ENCODE measurements at regions not wholly inside any gene's neighbourhood (a gene's known extent, or its start where the extent isn't known, plus 50 kb on each side); places are given as distances from the start of the nearest gene placed in this dataset.

DNA sequence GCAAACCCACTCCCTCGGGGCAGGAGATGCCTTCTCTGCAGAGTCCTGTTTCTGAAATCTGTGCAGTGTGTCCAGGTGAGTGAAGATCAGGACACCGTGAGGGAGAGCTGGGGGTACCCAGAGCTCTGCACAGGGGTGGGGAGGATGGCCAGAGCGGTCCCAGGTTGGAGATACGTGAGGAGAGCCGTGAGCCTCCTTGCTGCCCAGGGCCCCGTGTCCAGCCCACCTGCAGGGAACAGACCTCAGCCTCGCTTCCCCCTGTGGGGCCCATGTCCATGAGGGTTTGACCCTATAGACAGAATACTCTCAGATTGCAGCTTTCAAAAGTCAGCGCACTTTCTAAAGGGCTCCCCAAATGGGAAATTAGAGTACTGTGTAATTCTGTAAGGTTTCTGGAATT lies 66.5 kb upstream of the EN2 start:
- Histone ChIP-seq H3K4me2 (ENCODE audit: insufficient read depth in 1 of 2, low read depth in 2 of 2, low read length in 2 of 2) (no peak overlapping the region), H3K18ac (ENCODE audit: extremely low read depth, low read length) (no peak overlapping the region), H2BK5ac (ENCODE audit: low read depth, low read length) (no peak overlapping the region), H3K79me2 (ENCODE audit: control insufficient read depth in 1 of 2, insufficient read depth in 2 of 2, low read length in 2 of 2) (no peaks in the 10 kb centered on the region), H3K23ac (ENCODE audit: insufficient read length) (no peak overlapping the region), H4K91ac (replicated peaks; ENCODE audit: insufficient read length, low read length) (no peak overlapping the region), H3K56ac (replicated peaks; ENCODE audit: insufficient read length, low read depth, low read length) (no peak overlapping the region), H2AFZ (ENCODE audit: low read length) (no peak overlapping the region), H3K79me1 (ENCODE audit: low read depth, low read length) (no peaks in the 10 kb centered on the region), H3K27ac (ENCODE audit: low read depth, low read length) (no peak overlapping the region), H2BK15ac (ENCODE audit: low read length) (no peak overlapping the region), H3K23me2 (ENCODE audit: low read depth, low read length) (no peaks in the 10 kb centered on the region), H3K9me3 (ENCODE audit: insufficient read depth in 2 of 2, low read depth in 1 of 2, low read length in 1 of 2) (no peaks in the 10 kb centered on the region), H4K20me1 (replicated peaks in 1 of 2; ENCODE audit: control insufficient read depth in 1 of 2, insufficient read depth in 2 of 2, low read length in 2 of 2) (peaks cover 0 to 1% of the 10 kb centered on the region in 2 experiments), H3K4me1 (replicated peaks in 1 of 4; ENCODE audit: control insufficient read depth in 3 of 4, insufficient read depth in 4 of 4, low read length in 3 of 4) (no peaks in the 10 kb centered on the region), H2AK5ac (ENCODE audit: low read depth, low read length) (no peak overlapping the region), H3K4ac (replicated peaks; ENCODE audit: insufficient read length, low read depth, low read length) (no peak overlapping the region), H3K14ac (ENCODE audit: insufficient read length) (no peak overlapping the region), H2BK20ac (ENCODE audit: low read length) (no peak overlapping the region), H3K27me3 (replicated peaks in 1 of 4; ENCODE audit: control insufficient read depth in 3 of 4, extremely low read depth in 1 of 4, insufficient read depth in 3 of 4, low read length in 3 of 4) (peaks cover 0 to 4% (median 3%) of the 10 kb centered on the region in 4 experiments; a peak in 3 of 7 replicates), H3K36me3 (ENCODE audit: control insufficient read depth in 2 of 4, insufficient read depth in 4 of 4, low read length in 3 of 4) (no peaks in the 10 kb centered on the region), H2BK12ac (ENCODE audit: low read depth, low read length) (no peak overlapping the region), H4K8ac (ENCODE audit: extremely low read depth, insufficient read depth, low read length) (no peak overlapping the region), H2BK120ac (replicated peaks; ENCODE audit: low read depth, low read length) (no peak overlapping the region), H3K4me3 (ENCODE audit: extremely low read depth in 1 of 4, insufficient read depth in 2 of 4, low read depth in 3 of 4, low read length in 4 of 4) (no peak overlapping the region), H4K5ac (ENCODE audit: insufficient read length, low read depth, low read length) (no peak overlapping the region), H3K9ac (replicated peaks in 1 of 4; ENCODE audit: extremely low read depth in 1 of 4, low read depth in 3 of 4, low read length in 3 of 4) (no peak overlapping the region)
- DNase-seq (ENCODE audit: low read depth in 1 of 2, low spot score in 2 of 2) (no peak), FAIRE-seq (no peak)
- ChIA-PET CTCF (ENCODE audit: partially characterized antibody) (interaction anchor here (0.7 to 1.1 kb wide), 3 partner anchors 11 to 207 kb away, joined by 3 to 5 read pairs (median 3); no protein-coding TSS in a partner anchor), POLR2A (ENCODE audit: partially characterized antibody) (no interaction called here)
- 86% methylated on average over 8 of the region's 8 CpGs; no CpG with 5 or more reads in 1 of the 2 experiments for WGBS, 2 experiments (ENCODE audit: extremely low coverage in 1 of 2, insufficient coverage in 1 of 2, insufficient read length in 1 of 2, insufficient replicate concordance in 2 of 2, low coverage in 1 of 2, low lambda C conversion rate in 2 of 2, missing lambda C conversion rate in 1 of 2)
- TF ChIP-seq NANOG (IDR thresholded peaks at IDR 0.05; ENCODE audit: insufficient read depth, low read depth, low read length, poor library complexity, severe bottlenecking), result no peak
- TF ChIP-seq HDAC2 (IDR thresholded peaks at IDR 0.05; ENCODE audit: borderline replicate concordance in 1 of 2, low read depth in 2 of 2, low read length in 2 of 2), result no peak
- TF ChIP-seq SP4 (IDR thresholded peaks at IDR 0.05; ENCODE audit: low read length), result no peak
- TF ChIP-seq EZH2 (IDR thresholded peaks at IDR 0.05; ENCODE audit: low read depth, low read length, severe bottlenecking), result no peak
